Peyer's patch (tissue), 4 donors: ENCODE measurements at regions not wholly inside any gene's neighbourhood (a gene's known extent, or its start where the extent isn't known, plus 50 kb on each side); places are given as distances from the start of the nearest gene placed in this dataset.
"Not testable (repeated sequence)": the region's sequence is repeated elsewhere in the genome, so short reads cannot be mapped to it uniquely, and the experiment has no call there.

Source experiments
- DNase-seq, 3 donors: peaks; one replicate each; pipeline ENCODE4 v3.0.0-alpha.2; 2017 to 2019
- H3K27ac ChIP-seq, 4 donors: fragments of 200-600 bp; sonication (generic); one replicate each; pipeline ENCODE4 v1.5.1; 2016 to 2019
- H3K27me3 ChIP-seq, 2 donors: fragments of 200-600 bp; sonication (generic); one replicate each; pipeline ENCODE4 v1.5.1; 2019
- H3K36me3 ChIP-seq, 3 donors: fragments of 200-600 bp; sonication (generic); one replicate each; pipeline ENCODE4 v1.5.1; 2016 to 2019
- H3K4me1 ChIP-seq, 4 donors: fragments of 200-600 bp; sonication (generic); one replicate each; pipeline ENCODE4 v1.5.1; 2016 to 2019
- H3K4me3 ChIP-seq, 4 donors: fragments of 200-600 bp; sonication (generic); 1 replicate in 3 of 4; 2 replicates in 1 of 4; pipeline ENCODE4 v1.5.1; 2016 to 2019; ENCODE audit warnings: mild to moderate bottlenecking in 1 of 4
- H3K9me3 ChIP-seq, 4 donors: fragments of 200-600 bp; sonication (generic); one replicate each; pipeline ENCODE4 v1.5.1; 2016 to 2019; ENCODE audit warnings: mild to moderate bottlenecking in 1 of 4
- CTCF ChIP-seq, 6 experiments: fragments of 450-650 bp in 4 of 6; fragments of 200-600 bp in 2 of 6; sonication (generic) in 1 of 6; IDR thresholded peaks; one replicate each; pipeline ENCODE4 v1.5.1; 2017 to 2019; ENCODE audit warnings: antibody characterized with exemption in 6 of 6, mild to moderate bottlenecking in 3 of 6, moderate library complexity in 1 of 6
- POLR2A ChIP-seq, 2 donors: fragments of 450-650 bp; IDR thresholded peaks; one replicate each; pipeline ENCODE4 v1.5.1; 2017; ENCODE audit warnings: antibody characterized with exemption in 2 of 2, mild to moderate bottlenecking in 2 of 2, moderate library complexity in 2 of 2

- TF ChIP-seq CTCF (IDR thresholded peaks at IDR 0.05), result peak in 5 of 6 experiments; percentile 40 to 67 (median 48)
- TF ChIP-seq POLR2A (IDR thresholded peaks at IDR 0.05), result no peak
- Histone ChIP-seq H3K9me3 (no peaks in the 10 kb centered on the region), H3K36me3 (no peaks in the 10 kb centered on the region), H3K4me3 (no peak overlapping the region), H3K4me1 (no peaks in the 10 kb centered on the region), H3K27ac (no peak overlapping the region), H3K27me3 (no peaks in the 10 kb centered on the region)
- peak in 2 of 3 donors; percentile 75 to 86 for DNase-seq
Measured at GRCh38 chr7:142626420-142627035, 122.7 kb upstream of the PRSS1 start.

- not testable (repeated sequence) for H3K4me3 ChIP-seq, H3K4me1 ChIP-seq, H3K9me3 ChIP-seq, DNase-seq, H3K27me3 ChIP-seq, H3K27ac ChIP-seq, H3K36me3 ChIP-seq
Measured at GRCh38 chr7:142625216-142625615, 124.1 kb upstream of the PRSS1 start.

GRCh38 chr7:142620402-142620801 is 128.9 kb upstream of the PRSS1 start:
- TF ChIP-seq CTCF (IDR thresholded peaks at IDR 0.05) (no peak), POLR2A (IDR thresholded peaks at IDR 0.05) (no peak)
- Histone ChIP-seq H3K4me3 (no peak overlapping the region), H3K36me3 (no peaks in the 10 kb centered on the region), H3K27ac (no peak overlapping the region), H3K9me3 (no peaks in the 10 kb centered on the region), H3K4me1 (no peaks in the 10 kb centered on the region), H3K27me3 (no peaks in the 10 kb centered on the region)
- DNase-seq, result no peak

- Histone ChIP-seq H3K4me1 (no peaks in the 10 kb centered on the region), H3K4me3 (no peak overlapping the region), H3K27me3 (no peaks in the 10 kb centered on the region), H3K36me3 (no peaks in the 10 kb centered on the region), H3K9me3 (no peaks in the 10 kb centered on the region), H3K27ac (no peak overlapping the region)
- no peak for TF ChIP-seq POLR2A (IDR thresholded peaks at IDR 0.05)
- TF ChIP-seq CTCF (IDR thresholded peaks at IDR 0.05), result no peak
- DNase-seq, result no peak
Measured at GRCh38 chr7:142618655-142619351, 130.5 kb upstream of the PRSS1 start.

GRCh38 chr7:142616842-142617241 is 132.4 kb upstream of the PRSS1 start:
- no peak for DNase-seq
- Histone ChIP-seq H3K4me3 (no peak overlapping the region), H3K9me3 (no peaks in the 10 kb centered on the region), H3K27ac (no peak overlapping the region), H3K4me1 (no peaks in the 10 kb centered on the region), H3K27me3 (no peaks in the 10 kb centered on the region), H3K36me3 (no peaks in the 10 kb centered on the region)
- TF ChIP-seq CTCF (IDR thresholded peaks at IDR 0.05), result no peak
- no peak for TF ChIP-seq POLR2A (IDR thresholded peaks at IDR 0.05)

GRCh38 chr7:142616121-142616643 is 133.1 kb upstream of the PRSS1 start:
- DNase-seq, result no peak
- Histone ChIP-seq H3K36me3 (no peaks in the 10 kb centered on the region), H3K27ac (no peak overlapping the region), H3K4me3 (no peak overlapping the region), H3K27me3 (no peaks in the 10 kb centered on the region), H3K4me1 (no peaks in the 10 kb centered on the region), H3K9me3 (no peaks in the 10 kb centered on the region)
- TF ChIP-seq CTCF (IDR thresholded peaks at IDR 0.05) (no peak), POLR2A (IDR thresholded peaks at IDR 0.05) (no peak)
